ENCODE measurements at regions not wholly inside any gene's neighbourhood (a gene's known extent, or its start where the extent isn't known, plus 50 kb on each side); places are given as distances from the start of the nearest gene placed in this dataset.

DNA sequence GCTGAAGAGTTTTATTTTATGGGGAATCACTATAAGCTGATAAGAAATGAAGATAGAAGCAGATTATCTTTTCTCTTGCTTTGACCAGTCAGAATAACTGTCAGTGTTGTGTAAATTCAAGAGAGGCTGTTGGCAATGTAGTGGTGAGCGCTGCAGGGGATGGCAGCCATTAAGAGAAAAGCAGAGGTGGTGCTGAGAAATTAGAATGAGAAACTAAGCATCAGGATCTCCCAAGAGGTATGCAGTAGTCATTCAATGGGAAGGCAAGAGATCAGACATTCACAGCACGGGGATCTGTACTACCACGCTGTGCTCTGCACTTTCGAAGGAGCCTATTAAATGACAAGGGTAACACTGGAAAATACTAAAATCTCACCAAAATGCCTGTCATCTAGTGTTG lies 768.5 kb upstream of the ACO1 start:
- Histone ChIP-seq H3K4me2 (ENCODE audit: insufficient read depth, insufficient read length, low read length) (no peak overlapping the region), H2BK20ac (ENCODE audit: low read depth, low read length, poor library complexity, severe bottlenecking) (no peak overlapping the region), H4K91ac (ENCODE audit: insufficient read length, low read depth, low read length) (no peak overlapping the region), H3K27me3 (ENCODE audit: insufficient read depth, low read length) (no peaks in the 10 kb centered on the region), H4K5ac (ENCODE audit: insufficient read length, low read depth, low read length) (no peak overlapping the region), H3K4me1 (ENCODE audit: insufficient read depth, low read length) (no peaks in the 10 kb centered on the region; the same call in 1 of the 2 replicates), H2AFZ (ENCODE audit: low read length) (no peak overlapping the region), H3K14ac (ENCODE audit: insufficient read depth, low read length) (no peak overlapping the region), H2BK5ac (ENCODE audit: insufficient read length, low read length) (no peak overlapping the region), H3K27ac (ENCODE audit: insufficient read length, low read depth, low read length) (no peak overlapping the region), H3K23me2 (ENCODE audit: insufficient read length, low read depth, low read length, poor library complexity, severe bottlenecking) (no peaks in the 10 kb centered on the region), H4K20me1 (ENCODE audit: control insufficient read depth, insufficient read depth, insufficient read length) (no peaks in the 10 kb centered on the region), H3K79me2 (ENCODE audit: insufficient read depth, low read length) (no peaks in the 10 kb centered on the region), H3T11ph (ENCODE audit: low read length) (no peak overlapping the region), H3K79me1 (ENCODE audit: insufficient read depth, low read depth, low read length, poor library complexity, severe bottlenecking) (no peaks in the 10 kb centered on the region), H3K9ac (ENCODE audit: extremely low read depth, insufficient read length, low read length) (no peak overlapping the region), H3K4ac (ENCODE audit: low read depth, low read length) (no peak overlapping the region), H3K23ac (ENCODE audit: insufficient read length, low read depth, low read length) (no peak overlapping the region), H3K18ac (ENCODE audit: insufficient read length, low read depth, low read length) (no peak overlapping the region), H2BK12ac (ENCODE audit: insufficient read length, low read depth, low read length) (no peak overlapping the region), H2BK15ac (ENCODE audit: low read depth, low read length) (no peak overlapping the region), H3K9me3 (ENCODE audit: control insufficient read depth, low read depth, low read length) (no peaks in the 10 kb centered on the region), H4K8ac (replicated peaks; ENCODE audit: insufficient read length, low read depth, low read length) (no peak overlapping the region), H3K56ac (ENCODE audit: insufficient read length, low read depth, low read length) (no peak overlapping the region), H2AK5ac (ENCODE audit: insufficient read length, low read length) (no peak overlapping the region), H2BK120ac (ENCODE audit: low read depth, low read length, poor library complexity, severe bottlenecking) (no peak overlapping the region)
- H3K4me1 Mint-ChIP-seq = peaks cover 20 to 38% of the 10 kb centered on the region in 2 experiments
- H3K36me3 Mint-ChIP-seq (ENCODE audit: insufficient read depth in 1 of 3, low read depth in 3 of 3) = no peaks in the 10 kb centered on the region
- TF ChIP-seq, protein P1, sequence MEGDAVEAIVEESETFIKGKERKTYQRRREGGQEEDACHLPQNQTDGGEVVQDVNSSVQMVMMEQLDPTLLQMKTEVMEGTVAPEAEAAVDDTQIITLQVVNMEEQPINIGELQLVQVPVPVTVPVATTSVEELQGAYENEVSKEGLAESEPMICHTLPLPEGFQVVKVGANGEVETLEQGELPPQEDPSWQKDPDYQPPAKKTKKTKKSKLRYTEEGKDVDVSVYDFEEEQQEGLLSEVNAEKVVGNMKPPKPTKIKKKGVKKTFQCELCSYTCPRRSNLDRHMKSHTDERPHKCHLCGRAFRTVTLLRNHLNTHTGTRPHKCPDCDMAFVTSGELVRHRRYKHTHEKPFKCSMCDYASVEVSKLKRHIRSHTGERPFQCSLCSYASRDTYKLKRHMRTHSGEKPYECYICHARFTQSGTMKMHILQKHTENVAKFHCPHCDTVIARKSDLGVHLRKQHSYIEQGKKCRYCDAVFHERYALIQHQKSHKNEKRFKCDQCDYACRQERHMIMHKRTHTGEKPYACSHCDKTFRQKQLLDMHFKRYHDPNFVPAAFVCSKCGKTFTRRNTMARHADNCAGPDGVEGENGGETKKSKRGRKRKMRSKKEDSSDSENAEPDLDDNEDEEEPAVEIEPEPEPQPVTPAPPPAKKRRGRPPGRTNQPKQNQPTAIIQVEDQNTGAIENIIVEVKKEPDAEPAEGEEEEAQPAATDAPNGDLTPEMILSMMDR (conservative IDR thresholded peaks at IDR 0.05) = no peak
- peak overlapping the region; percentile 14 to 92 (median 85); a peak in 5 of 7 replicates for H3K27ac Mint-ChIP-seq
- H3K9me3 Mint-ChIP-seq = no peaks in the 10 kb centered on the region
- no peak for DNase-seq
- H3K27me3 Mint-ChIP-seq (ENCODE audit: low read depth) = no peaks in the 10 kb centered on the region
- no peak overlapping the region for H3K4me3 Mint-ChIP-seq
- no CpG with 5 or more reads among the region's 4 CpGs for WGBS (ENCODE audit: extremely low coverage, insufficient read length, low lambda C conversion rate)

Data from H9 (cell line).